GM04504 (cell line): ENCODE measurements at regions not wholly inside any gene's neighbourhood (a gene's known extent, or its start where the extent isn't known, plus 50 kb on each side); places are given as distances from the start of the nearest gene placed in this dataset.
"Not testable (repeated sequence)": the region's sequence is repeated elsewhere in the genome, so short reads cannot be mapped to it uniquely, and the experiment has no call there.

ENCODE experiments used
- DNase-seq: peaks from one replicate; pipeline ENCODE4 v3.0.0-alpha.2; 2012; ENCODE audit warnings: low read depth

- DNase-seq, result no peak
These were observed 61.5 kb downstream of the PRSS23 start for GRCh38 chr11:86861810-86862209.

DNA sequence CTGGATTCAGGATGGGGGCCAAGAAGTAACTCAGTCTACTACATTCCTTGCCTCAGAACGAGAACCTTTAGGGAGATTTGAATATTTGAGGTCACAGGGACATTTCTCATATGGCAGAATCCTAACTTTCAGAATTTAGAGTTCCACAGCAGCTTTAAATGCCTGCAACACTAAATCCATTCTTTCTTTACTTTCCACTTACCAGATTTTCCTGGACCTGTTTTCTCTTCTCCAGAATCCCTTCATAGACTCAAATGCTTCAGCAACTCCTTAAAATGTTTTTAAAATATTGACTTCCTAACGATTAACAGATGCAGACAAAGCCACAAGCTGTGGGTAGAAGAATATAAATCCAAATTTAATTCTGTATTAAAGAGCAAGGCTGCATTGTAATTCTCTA lies 63.1 kb downstream of the PRSS23 start:
- no peak for DNase-seq

DNA sequence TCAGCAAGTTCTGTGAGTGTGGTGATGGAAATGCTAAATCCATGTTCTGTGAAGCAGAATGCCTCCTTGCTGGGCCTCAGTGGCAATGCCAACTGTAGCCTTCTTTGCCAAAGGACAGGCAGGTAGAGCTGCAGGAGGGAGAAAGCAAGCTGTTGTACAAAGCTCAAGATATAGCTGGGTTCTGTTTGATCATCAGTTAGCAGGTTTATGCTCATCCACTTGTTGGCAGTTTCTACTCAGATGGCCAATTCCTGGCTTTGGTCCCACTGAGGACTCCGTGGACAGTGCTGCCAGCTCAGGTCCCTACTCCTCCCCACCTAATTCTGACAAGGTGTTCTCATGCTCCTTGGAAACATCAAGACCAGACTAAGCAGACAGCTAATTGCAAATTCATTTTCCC lies 65.1 kb downstream of the PRSS23 start:
- DNase-seq, result no peak

DNA sequence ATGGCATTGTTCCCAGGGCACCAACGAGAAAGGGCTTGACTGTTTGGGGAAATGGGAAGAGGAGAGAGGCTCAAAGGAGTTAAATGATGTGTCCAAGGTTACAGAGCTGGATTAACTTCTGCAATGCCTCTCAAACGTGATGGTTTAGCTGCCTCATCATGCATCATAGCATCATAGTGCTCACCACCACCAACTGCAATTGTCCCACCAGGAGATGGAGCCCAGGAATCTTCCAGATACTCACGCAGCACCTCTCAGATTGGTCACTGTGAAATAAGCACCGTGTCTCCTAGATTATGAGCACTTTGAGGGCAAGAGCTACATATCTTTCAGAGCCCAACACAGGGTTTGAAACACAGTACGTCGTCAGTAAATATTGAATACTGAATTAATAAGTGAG lies 69.2 kb downstream of the PRSS23 start:
- no peak for DNase-seq

DNA sequence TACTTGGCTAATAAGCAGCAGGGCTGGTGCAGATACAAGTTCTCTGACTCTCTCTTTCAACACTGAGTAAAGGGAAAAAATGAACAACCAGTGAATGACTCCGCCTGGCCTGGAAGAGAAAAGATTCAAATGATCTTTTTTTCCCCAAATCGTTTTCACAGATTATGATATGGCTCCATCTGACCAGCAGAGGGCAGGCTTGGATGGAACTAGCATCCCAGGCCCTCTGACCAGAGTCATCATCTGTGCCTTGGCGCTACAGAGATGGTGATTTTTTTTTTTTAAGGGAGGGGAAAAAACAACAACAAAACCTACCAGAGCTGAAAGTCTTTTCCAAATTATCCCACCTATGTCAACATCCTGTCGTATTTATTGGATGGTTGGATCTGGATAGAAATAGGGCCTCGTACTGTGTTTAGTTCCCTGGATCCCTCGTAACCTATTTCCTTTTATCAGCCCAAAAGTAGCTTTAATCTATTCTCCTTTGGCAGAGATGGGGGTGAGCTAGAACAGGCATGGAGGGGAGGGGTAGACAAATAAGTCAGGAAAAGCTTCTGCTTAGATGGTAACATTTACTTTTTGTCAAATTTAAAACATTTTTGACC lies 69.7 kb downstream of the PRSS23 start:
- DNase-seq, result peak; percentile 35

- no peak for DNase-seq
These were observed 73.3 kb downstream of the PRSS23 start for GRCh38 chr11:86873573-86874083.

DNA sequence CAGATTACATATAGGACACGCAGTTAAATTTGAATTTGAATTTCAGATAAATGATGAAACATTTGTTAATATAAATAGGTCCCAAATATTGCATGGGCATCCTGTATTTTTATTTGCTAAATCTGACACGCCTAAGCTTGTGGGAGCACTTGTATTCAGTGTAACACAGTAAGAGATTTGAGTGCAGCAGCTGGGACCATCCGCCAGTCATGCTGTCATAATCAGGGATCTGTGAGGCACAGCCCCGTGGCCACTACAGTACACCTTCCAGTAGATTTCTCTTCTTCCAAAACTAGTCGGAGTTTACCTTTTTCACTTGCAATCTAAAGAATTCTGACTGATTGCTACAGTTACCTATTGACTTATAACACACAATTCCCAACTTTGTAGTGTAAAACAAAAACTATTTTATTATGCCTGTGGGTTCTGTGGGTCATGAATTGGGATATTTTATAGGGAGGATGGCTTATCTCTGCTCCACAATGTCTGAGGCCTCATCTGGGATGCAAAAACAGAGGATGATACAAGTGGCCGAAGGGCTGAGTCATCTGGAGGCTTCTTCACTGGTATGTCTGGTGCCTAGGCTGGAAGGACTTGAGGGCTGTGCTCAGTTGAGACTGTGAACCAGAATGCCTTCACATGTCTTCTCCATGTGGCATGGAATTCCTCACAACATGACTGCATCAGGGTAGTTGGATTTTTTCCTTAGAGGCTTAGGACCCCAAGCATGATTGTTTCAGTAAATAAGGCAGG lies 74.1 kb downstream of the PRSS23 start:
- DNase-seq, result no peak

DNA sequence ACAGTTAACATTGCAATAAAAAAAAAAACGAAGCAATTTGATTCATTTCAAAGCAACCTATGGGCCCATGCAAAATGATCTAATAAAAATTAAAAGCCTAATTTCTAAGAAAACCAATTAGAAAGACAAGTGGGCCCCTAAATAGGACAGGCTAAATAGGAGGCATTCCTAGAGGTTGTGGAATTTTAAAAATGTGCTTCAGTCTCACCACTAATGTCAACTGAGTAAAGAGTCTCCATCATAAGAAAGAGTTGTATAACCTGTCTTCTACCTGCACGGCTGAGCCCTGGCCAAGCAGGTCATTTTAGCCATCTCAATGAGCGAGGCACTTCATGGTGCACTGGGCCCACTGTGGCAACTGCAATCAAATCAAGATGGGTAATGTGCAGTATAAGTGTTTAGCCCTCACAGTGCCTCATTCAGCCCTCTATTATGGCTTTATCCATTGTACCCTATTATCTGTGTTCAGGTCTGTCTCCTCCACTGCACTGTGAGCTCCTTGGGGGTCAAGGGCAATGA lies 76.4 kb downstream of the PRSS23 start:
- DNase-seq, result no peak

- no peak for DNase-seq
These were observed 77.2 kb downstream of the PRSS23 start for GRCh38 chr11:86877503-86877902.

- DNase-seq, result not testable (repeated sequence)
These were observed 76.0 kb downstream of the FZD4 start for GRCh38 chr11:86879241-86879640.

GRCh38 chr11:86885311-86885710 lies 69.9 kb downstream of the FZD4 start:
- no peak for DNase-seq

DNA sequence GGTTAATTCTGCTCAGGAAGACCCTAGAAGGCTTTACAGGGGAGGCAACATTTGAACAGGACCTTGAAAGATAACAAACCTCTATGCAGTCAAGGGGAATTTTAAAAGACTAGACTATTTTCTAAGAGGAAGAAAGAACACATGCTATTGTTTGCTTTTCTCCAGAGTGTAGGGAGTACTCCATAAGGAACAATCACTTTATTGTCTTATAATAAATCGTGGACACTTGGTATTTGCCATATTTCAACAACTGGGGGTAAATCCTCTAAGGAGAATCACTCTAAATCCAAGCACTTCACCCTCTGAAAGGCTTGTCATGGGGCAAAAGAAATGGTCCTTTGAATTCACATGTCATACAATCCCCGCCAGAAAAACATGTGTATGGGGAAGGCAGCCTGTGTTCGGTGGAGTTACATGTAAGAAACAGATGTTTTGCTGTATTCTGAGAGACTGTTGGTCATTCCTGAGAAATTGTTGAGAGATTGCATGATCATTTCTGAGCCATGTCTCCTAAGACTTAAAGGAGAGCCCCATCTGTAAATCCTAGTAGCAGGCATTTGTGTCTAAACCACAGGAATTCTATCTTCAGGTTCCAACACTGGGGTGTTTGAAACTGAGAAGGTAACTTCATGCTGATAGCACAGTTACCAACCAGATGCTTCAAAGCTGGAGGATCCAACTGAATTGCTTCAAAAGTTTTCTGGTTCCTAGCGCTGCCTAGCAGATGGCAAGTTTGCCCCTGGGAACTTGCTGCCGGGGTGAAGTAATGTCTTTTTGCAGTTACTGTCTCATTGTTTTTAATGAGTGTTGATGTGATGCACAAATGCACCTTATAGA lies 66.8 kb downstream of the FZD4 start:
- DNase-seq, result peak; percentile 62

DNA sequence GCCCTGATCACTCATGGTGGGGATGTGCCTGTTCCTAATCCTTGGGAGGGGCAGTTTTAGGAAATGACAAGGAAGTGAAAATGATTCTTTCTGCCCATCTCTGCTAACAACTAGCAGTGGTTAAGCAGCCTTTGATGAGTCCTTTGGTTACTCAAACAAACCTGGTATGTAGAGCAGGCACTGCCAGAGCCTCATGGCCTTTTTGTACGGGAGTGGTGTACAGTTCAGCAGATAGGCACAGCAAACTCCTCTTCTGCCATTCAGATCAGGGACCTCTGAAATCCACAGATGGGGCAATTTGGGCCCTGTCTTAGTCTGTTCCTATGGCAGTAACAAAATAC lies 66.2 kb downstream of the FZD4 start:
- DNase-seq, result no peak

GRCh38 chr11:86891036-86891435 lies 64.2 kb downstream of the FZD4 start:
- no peak for DNase-seq

DNA sequence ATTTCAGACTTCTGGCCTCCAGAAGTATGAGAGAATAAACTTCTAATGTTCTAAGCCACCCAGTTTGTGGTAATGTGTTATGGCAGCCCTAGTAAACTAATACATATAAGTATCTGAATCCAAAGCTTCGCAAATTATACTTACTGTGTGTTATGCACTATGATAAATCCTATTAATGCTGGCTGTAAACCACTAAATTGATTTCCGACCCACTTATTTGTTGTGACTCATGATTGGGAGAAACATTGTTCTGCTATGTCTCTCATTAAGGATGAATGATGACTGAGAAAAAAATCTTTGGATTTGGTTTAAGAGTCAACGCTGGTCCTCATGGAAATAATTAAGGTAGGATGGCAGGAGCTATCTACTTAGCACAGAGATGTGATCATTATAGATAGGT lies 62.0 kb downstream of the FZD4 start:
- no peak for DNase-seq
